Ascending aorta (tissue), 2 donors: ENCODE measurements at regions not wholly inside any gene's neighbourhood (a gene's known extent, or its start where the extent isn't known, plus 50 kb on each side); places are given as distances from the start of the nearest gene placed in this dataset.

Experiments
- DNase-seq, 2 donors: peaks; one replicate each; pipeline ENCODE4 v3.0.0-alpha.2; 2019; ENCODE audit warnings: low spot score in 2 of 2
- H3K27ac ChIP-seq, 2 donors: fragments of 200-600 bp; sonication (generic); one replicate each; pipeline ENCODE4 v1.5.1; 2016 to 2017; ENCODE audit warnings: mild to moderate bottlenecking in 1 of 2
- H3K27me3 ChIP-seq: fragments of 200-600 bp; sonication (generic); one replicate; pipeline ENCODE4 v1.5.1; 2017
- H3K36me3 ChIP-seq, 2 donors: fragments of 200-600 bp; sonication (generic); one replicate each; pipeline ENCODE4 v1.5.1; 2016
- H3K4me1 ChIP-seq, 2 donors: fragments of 200-600 bp; sonication (generic); one replicate each; pipeline ENCODE4 v1.5.1; 2016 to 2017; ENCODE audit warnings: mild to moderate bottlenecking in 1 of 2
- H3K4me3 ChIP-seq, 2 donors: fragments of 200-600 bp; sonication (generic); one replicate each; pipeline ENCODE4 v1.5.1; 2016 to 2017; ENCODE audit warnings: mild to moderate bottlenecking in 1 of 2
- H3K9me3 ChIP-seq, 2 donors: fragments of 200-600 bp; sonication (generic); one replicate each; pipeline ENCODE4 v1.5.1; 2016
- CTCF ChIP-seq, 3 experiments: fragments of 200-600 bp in 2 of 3; fragments of 450-650 bp in 1 of 3; sonication (generic) in 2 of 3; IDR thresholded peaks; one replicate each; pipeline ENCODE4 v1.5.1; 2016 to 2019; ENCODE audit warnings: antibody characterized with exemption in 3 of 3, mild to moderate bottlenecking in 1 of 3, moderate library complexity in 1 of 3
- intact Hi-C: fragments of 100-400 bp; cut with DNase I; formaldehyde crosslinking; loops from one replicate; pipeline ENCODE4 v1.15.1; 2023

- Histone ChIP-seq H3K27me3 (no peaks in the 10 kb centered on the region), H3K36me3 (no peaks in the 10 kb centered on the region), H3K4me1 (no peaks in the 10 kb centered on the region), H3K4me3 (no peak overlapping the region), H3K9me3 (no peaks in the 10 kb centered on the region), H3K27ac (no peak overlapping the region)
- no peak for TF ChIP-seq CTCF (IDR thresholded peaks at IDR 0.05)
- intact Hi-C loops, result no loop called here
- no peak for DNase-seq
These were observed 1631.7 kb downstream of the SUCLG1 start for GRCh38 chr2:82827426-82827825.

DNA sequence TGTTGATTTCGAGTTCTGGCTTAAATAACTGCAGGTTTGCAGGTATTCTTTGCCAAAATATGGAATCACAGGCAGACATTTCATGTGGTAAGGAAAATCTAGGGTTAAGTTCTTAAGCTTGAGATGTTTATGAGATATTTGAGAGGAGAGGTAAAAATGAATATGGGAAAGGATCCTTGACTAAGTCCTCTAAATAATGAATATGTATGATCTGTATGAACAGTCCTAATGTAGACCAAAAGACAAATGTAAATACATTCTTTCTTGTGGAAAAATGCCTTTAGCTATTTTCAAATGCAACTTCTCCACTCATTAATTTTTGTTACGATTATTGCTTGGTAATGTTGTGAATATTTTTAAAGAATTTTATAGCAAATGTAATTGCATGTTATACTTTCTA lies 1632.6 kb downstream of the SUCLG1 start:
- H3K36me3 ChIP-seq, result no peaks in the 10 kb centered on the region
- H3K4me3 ChIP-seq, result no peak overlapping the region
- no peak for DNase-seq
- H3K27ac ChIP-seq, result no peak overlapping the region
- no peaks in the 10 kb centered on the region for H3K27me3 ChIP-seq
- intact Hi-C loops, result no loop called here
- H3K4me1 ChIP-seq, result no peaks in the 10 kb centered on the region
- TF ChIP-seq CTCF (IDR thresholded peaks at IDR 0.05), result no peak
- no peaks in the 10 kb centered on the region for H3K9me3 ChIP-seq

DNA sequence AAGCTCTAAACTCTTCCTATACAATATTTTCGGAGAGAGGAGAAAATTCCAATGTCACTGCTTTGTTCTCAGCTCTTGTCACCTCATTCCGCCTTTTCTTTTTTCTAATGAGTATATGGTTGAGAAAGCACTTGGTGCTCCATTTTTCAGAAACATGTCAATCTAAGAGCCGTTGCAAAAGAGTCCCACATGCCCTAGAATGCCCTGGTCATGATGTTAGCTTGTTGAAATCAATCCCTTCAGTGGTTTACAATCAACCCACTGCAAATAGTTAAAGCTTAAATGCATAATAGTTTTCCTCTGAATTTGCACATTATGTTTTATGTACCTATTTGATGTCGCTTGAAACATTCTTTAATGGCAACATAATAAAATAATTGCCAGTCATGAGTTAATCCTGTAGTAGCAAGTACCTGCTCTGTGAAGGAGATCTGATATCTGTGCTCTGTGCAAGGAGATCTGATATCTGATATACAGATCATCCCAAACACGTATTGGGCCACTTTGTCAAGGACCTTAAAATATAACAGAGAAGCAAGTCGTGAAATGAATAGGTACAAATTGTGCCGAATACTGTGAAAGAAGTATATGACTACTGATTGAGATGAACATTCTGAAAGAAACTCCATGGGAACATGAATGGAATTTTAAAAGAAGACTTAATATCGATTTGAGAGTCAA lies 1633.5 kb downstream of the SUCLG1 start:
- no peak for DNase-seq
- Histone ChIP-seq H3K27me3 (no peaks in the 10 kb centered on the region), H3K4me1 (no peaks in the 10 kb centered on the region), H3K36me3 (no peaks in the 10 kb centered on the region), H3K9me3 (no peaks in the 10 kb centered on the region), H3K27ac (no peak overlapping the region), H3K4me3 (no peak overlapping the region)
- intact Hi-C loops, result no loop called here
- TF ChIP-seq CTCF (IDR thresholded peaks at IDR 0.05), result no peak

- H3K4me3 ChIP-seq, result no peak overlapping the region
- TF ChIP-seq CTCF (IDR thresholded peaks at IDR 0.05), result no peak
- H3K9me3 ChIP-seq, result no peaks in the 10 kb centered on the region
- intact Hi-C loops, result no loop called here
- no peaks in the 10 kb centered on the region for H3K27me3 ChIP-seq
- DNase-seq, result no peak
- H3K27ac ChIP-seq, result no peak overlapping the region
- H3K36me3 ChIP-seq, result no peaks in the 10 kb centered on the region
- H3K4me1 ChIP-seq, result no peaks in the 10 kb centered on the region
These were observed 1635.2 kb downstream of the SUCLG1 start for GRCh38 chr2:82823892-82824291.

- H3K4me3 ChIP-seq, result no peak overlapping the region
- intact Hi-C loops, result no loop called here
- H3K4me1 ChIP-seq, result no peaks in the 10 kb centered on the region
- H3K9me3 ChIP-seq, result no peaks in the 10 kb centered on the region
- no peak for TF ChIP-seq CTCF (IDR thresholded peaks at IDR 0.05)
- no peak overlapping the region for H3K27ac ChIP-seq
- no peak for DNase-seq
- H3K27me3 ChIP-seq, result no peaks in the 10 kb centered on the region
- no peaks in the 10 kb centered on the region for H3K36me3 ChIP-seq
These were observed 1639.1 kb downstream of the SUCLG1 start for GRCh38 chr2:82819951-82820350.

DNA sequence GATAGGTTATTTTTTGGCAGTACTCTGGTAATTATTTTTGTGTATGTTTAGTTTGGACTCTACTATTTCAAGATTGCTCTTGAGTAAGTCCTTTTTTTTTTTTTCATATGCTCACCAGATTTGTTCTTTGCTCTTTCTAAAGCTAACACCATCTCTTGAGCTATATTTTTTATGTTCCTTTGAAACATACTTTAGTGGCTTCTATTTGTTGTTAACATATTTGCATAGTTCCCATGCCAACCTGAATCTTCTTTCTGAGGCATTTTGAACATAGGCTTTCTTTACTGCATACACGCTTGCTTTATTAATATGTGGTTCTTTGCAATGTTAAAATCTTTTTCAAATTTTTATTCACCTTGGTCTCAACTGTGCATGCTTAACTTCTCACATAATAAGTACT lies 1644.9 kb downstream of the SUCLG1 start:
- no peak overlapping the region for H3K27ac ChIP-seq
- DNase-seq, result no peak
- H3K4me3 ChIP-seq, result no peak overlapping the region
- H3K4me1 ChIP-seq, result no peaks in the 10 kb centered on the region
- no peaks in the 10 kb centered on the region for H3K27me3 ChIP-seq
- no peaks in the 10 kb centered on the region for H3K9me3 ChIP-seq
- TF ChIP-seq CTCF (IDR thresholded peaks at IDR 0.05), result no peak
- H3K36me3 ChIP-seq, result no peaks in the 10 kb centered on the region
- intact Hi-C loops, result no loop called here
